ENCODE measurements at regions not wholly inside any gene's neighbourhood (a gene's known extent, or its start where the extent isn't known, plus 50 kb on each side); places are given as distances from the start of the nearest gene placed in this dataset.

- intact Hi-C loops (cut with micrococcal nuclease), result no loop called here
- Histone ChIP-seq H4K20me1 (replicated peaks; ENCODE audit: control insufficient read depth, insufficient read depth, low read length) (no peaks in the 10 kb centered on the region), H3K9me1 (ENCODE audit: control insufficient read depth, insufficient read depth, low read length) (no peaks in the 10 kb centered on the region), H3K79me2 (ENCODE audit: control insufficient read depth, insufficient read depth, low read length) (no peaks in the 10 kb centered on the region), H3K4me2 (ENCODE audit: insufficient read depth, low read length) (no peak overlapping the region), H3K9me3 (replicated peaks; ENCODE audit: control insufficient read depth, insufficient read depth, low read depth, low read length) (no peaks in the 10 kb centered on the region), H3K4me3 (no peak overlapping the region), H3K9ac (ENCODE audit: insufficient read depth in 1 of 2, low read depth in 2 of 2, low read length in 2 of 2) (no peak overlapping the region), H3K27me3 (ENCODE audit: control insufficient read depth in 2 of 2, insufficient read depth in 2 of 2, low read length in 2 of 2) (no peaks in the 10 kb centered on the region), H3K36me3 (ENCODE audit: control insufficient read depth, insufficient read depth, low read length) (no peaks in the 10 kb centered on the region), H3K4me1 (replicated peaks in 1 of 2; ENCODE audit: control insufficient read depth in 2 of 2, insufficient read depth in 2 of 2, low read length in 2 of 2) (no peaks in the 10 kb centered on the region), H2AFZ (ENCODE audit: low read depth, low read length) (no peak overlapping the region), H3K27ac (ENCODE audit: extremely low read depth, low read depth, low read length) (no peak overlapping the region)
- BruUV-seq (replicated peaks), result no TSS peak
- ATAC-seq (no peak), DNase-seq (ENCODE audit: extremely low read depth in 1 of 4, low spot score in 3 of 4) (no peak), FAIRE-seq (no peak)
- POLR2A ChIA-PET, result interaction anchor here (0.6 kb wide), 1 partner anchor 10 kb away, joined by 3 read pairs; no protein-coding TSS in a partner anchor
- in situ Hi-C loops (cut with MboI), result no loop called here
- 0% methylated on average over 3 of the region's 3 CpGs for WGBS (ENCODE audit: insufficient coverage, low coverage, missing lambda C conversion rate)
- CTCF ChIA-PET (ENCODE audit: low intra/inter-chr PET ratio), result no interaction called here
- TF ChIP-seq, protein P1, sequence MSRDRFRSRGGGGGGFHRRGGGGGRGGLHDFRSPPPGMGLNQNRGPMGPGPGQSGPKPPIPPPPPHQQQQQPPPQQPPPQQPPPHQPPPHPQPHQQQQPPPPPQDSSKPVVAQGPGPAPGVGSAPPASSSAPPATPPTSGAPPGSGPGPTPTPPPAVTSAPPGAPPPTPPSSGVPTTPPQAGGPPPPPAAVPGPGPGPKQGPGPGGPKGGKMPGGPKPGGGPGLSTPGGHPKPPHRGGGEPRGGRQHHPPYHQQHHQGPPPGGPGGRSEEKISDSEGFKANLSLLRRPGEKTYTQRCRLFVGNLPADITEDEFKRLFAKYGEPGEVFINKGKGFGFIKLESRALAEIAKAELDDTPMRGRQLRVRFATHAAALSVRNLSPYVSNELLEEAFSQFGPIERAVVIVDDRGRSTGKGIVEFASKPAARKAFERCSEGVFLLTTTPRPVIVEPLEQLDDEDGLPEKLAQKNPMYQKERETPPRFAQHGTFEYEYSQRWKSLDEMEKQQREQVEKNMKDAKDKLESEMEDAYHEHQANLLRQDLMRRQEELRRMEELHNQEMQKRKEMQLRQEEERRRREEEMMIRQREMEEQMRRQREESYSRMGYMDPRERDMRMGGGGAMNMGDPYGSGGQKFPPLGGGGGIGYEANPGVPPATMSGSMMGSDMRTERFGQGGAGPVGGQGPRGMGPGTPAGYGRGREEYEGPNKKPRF (IDR thresholded peaks at IDR 0.05; ENCODE audit: low read depth, low read length), result no peak
Measured at GRCh38 chr9:86687788-86688187, 259.5 kb downstream of the GAS1 start.

DNA sequence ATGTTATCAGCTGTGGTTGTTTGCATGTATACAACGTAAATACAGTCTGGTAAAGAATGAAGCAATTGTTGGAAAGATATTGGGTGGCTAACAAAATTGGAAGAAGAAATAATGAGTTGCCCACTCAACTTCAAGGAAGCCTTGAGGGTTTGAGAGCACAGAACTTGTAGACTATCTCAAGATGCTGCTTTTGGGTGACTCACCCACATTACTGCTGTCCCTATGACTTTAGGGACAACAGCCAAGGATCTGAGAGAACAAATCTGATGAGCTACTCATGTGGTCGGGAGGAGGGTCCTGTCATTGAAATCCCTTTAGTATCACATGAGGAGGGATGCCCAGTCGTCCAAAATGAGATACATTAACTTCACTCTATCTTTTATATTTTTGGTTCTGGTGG lies 261.8 kb downstream of the GAS1 start:
- 0% methylated on average over 3 of the region's 3 CpGs for WGBS (ENCODE audit: insufficient coverage, low coverage, missing lambda C conversion rate)
- DNase-seq (ENCODE audit: extremely low read depth in 1 of 4, low spot score in 3 of 4) (no peak), ATAC-seq (no peak), FAIRE-seq (no peak)
- no peak overlapping the region for H3K9ac ChIP-seq (ENCODE audit: insufficient read depth in 1 of 2, low read depth in 2 of 2, low read length in 2 of 2)
- intact Hi-C loops (cut with micrococcal nuclease), result no loop called here
- H3K27ac ChIP-seq (ENCODE audit: extremely low read depth, low read depth, low read length), result no peak overlapping the region
- no peaks in the 10 kb centered on the region for H3K27me3 ChIP-seq (ENCODE audit: control insufficient read depth in 2 of 2, insufficient read depth in 2 of 2, low read length in 2 of 2)
- no peaks in the 10 kb centered on the region for H3K9me1 ChIP-seq (ENCODE audit: control insufficient read depth, insufficient read depth, low read length)
- H3K9me3 ChIP-seq (replicated peaks; ENCODE audit: control insufficient read depth, insufficient read depth, low read depth, low read length), result no peaks in the 10 kb centered on the region
- H3K4me1 ChIP-seq (replicated peaks in 1 of 2; ENCODE audit: control insufficient read depth in 2 of 2, insufficient read depth in 2 of 2, low read length in 2 of 2), result no peaks in the 10 kb centered on the region
- ChIA-PET POLR2A (no interaction called here), CTCF (ENCODE audit: low intra/inter-chr PET ratio) (no interaction called here)
- BruUV-seq (replicated peaks), result no TSS peak
- no peaks in the 10 kb centered on the region for H3K79me2 ChIP-seq (ENCODE audit: control insufficient read depth, insufficient read depth, low read length)
- no peaks in the 10 kb centered on the region for H4K20me1 ChIP-seq (replicated peaks; ENCODE audit: control insufficient read depth, insufficient read depth, low read length)
- H2AFZ ChIP-seq (ENCODE audit: low read depth, low read length), result no peak overlapping the region
- H3K4me2 ChIP-seq (ENCODE audit: insufficient read depth, low read length), result no peak overlapping the region
- in situ Hi-C loops (cut with MboI), result no loop called here
- no peak overlapping the region for H3K4me3 ChIP-seq
- H3K36me3 ChIP-seq (ENCODE audit: control insufficient read depth, insufficient read depth, low read length), result no peaks in the 10 kb centered on the region
- TF ChIP-seq HSF4 (CRISPR knock-in tag; IDR thresholded peaks at IDR 0.05; ENCODE audit: borderline replicate concordance), result no peak
- TF ChIP-seq SRSF1 (IDR thresholded peaks at IDR 0.05; ENCODE audit: low read depth, low read length), result no peak
- TF ChIP-seq, protein P2, sequence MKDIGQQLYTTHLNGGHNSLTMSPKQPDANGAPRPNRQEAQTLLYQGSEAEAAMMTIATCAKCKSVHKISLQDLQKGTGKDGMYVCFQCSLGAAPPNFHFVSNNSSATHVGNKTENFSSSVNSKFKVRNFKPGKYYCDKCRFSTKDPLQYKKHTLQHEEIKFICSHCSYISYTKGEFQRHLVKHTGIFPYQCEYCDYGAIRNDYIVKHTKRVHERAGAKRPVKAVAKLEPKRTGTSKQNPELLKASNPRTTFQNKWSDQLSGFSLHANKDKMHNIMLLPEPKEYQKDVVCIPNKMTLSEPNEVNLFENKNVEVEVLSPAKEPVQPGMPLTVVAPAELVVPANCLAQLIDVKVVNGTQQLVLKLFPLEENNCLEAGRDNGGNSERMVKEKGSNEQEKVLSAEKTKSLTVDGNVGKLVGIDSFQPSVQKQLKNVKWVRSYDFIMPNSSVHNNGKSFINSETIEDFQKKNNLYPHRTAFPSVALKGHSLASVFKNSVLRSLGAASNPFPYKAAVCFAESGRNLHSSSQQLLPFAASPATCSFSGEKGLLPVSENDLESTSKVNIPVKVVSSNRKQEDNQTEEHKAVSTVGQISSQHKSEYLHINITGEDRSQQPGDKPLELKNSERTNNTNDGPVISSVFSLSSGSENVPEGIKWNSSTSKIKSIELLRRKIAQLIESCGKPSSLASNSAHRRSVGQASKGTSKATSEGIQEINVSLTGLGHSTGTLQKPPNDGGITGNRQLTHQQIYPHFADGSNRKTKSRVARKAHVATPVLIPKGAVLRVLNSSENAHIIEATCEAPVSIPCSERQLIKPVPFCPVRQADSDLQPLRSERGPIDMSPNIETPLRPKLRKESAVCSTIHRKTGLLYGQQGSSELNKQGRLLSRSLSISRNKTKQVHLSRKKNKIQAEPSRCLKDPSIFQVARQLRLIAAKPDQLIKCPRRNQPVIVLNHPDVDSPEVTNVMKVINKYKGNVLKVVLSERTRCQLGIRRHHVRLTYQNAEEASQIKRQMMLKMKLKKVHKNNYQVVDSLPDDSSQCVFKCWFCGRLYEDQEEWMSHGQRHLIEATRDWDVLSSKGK (CRISPR knock-in tag; IDR thresholded peaks at IDR 0.05), result no peak
- no peak for TF ChIP-seq IFI16 (CRISPR knock-in tag; IDR thresholded peaks at IDR 0.05)
- TF ChIP-seq TFAM (CRISPR knock-in tag; conservative IDR thresholded peaks at IDR 0.05), result no peak
- no peak for TF ChIP-seq ZNF140 (CRISPR knock-in tag; IDR thresholded peaks at IDR 0.05)
- no peak for TF ChIP-seq ZNF586 (CRISPR knock-in tag; conservative IDR thresholded peaks at IDR 0.05)
- no peak for TF ChIP-seq USF1 (CRISPR knock-in tag; IDR thresholded peaks at IDR 0.05)
- TF ChIP-seq EGR1 (conservative IDR thresholded peaks at IDR 0.05), result no peak
- TF ChIP-seq ZNF224 (CRISPR knock-in tag; IDR thresholded peaks at IDR 0.05), result no peak

Measured in K562 (cell line).